ENCODE measurements at regions not wholly inside any gene's neighbourhood (a gene's known extent, or its start where the extent isn't known, plus 50 kb on each side); places are given as distances from the start of the nearest gene placed in this dataset.

GRCh38 chr20:55010761-55011160 is 535.4 kb downstream of the DOK5 start:
- Histone ChIP-seq H3K27ac (no peak overlapping the region), H3K9me3 (no peaks in the 10 kb centered on the region), H3K36me3 (no peaks in the 10 kb centered on the region), H3K4me1 (no peaks in the 10 kb centered on the region), H3K4me3 (no peak overlapping the region), H3K27me3 (no peaks in the 10 kb centered on the region)
- no peak for DNase-seq
- TF ChIP-seq POLR2A (IDR thresholded peaks at IDR 0.05) (no peak), CTCF (IDR thresholded peaks at IDR 0.05) (no peak)
- ATAC-seq = no peak
- intact Hi-C loops (cut with DNase I) = no loop called here
- 92 to 99% (median 95%) methylated on average over 1 of the region's 1 CpG for WGBS, 4 donors

- TF ChIP-seq POLR2A (IDR thresholded peaks at IDR 0.05) (no peak), CTCF (IDR thresholded peaks at IDR 0.05) (no peak)
- intact Hi-C loops (cut with DNase I) = no loop called here
- Histone ChIP-seq H3K9me3 (no peaks in the 10 kb centered on the region), H3K27ac (no peak overlapping the region), H3K36me3 (no peaks in the 10 kb centered on the region), H3K27me3 (no peaks in the 10 kb centered on the region), H3K4me1 (peaks cover 0 to 4% (median 0%) of the 10 kb centered on the region in 12 donors), H3K4me3 (no peak overlapping the region)
- DNase-seq (no peak), ATAC-seq (no peak)
- 74 to 87% (median 84%) methylated on average over 2 of the region's 2 CpGs for WGBS, 4 donors
Observed at GRCh38 chr20:55009066-55009465, 533.7 kb downstream of the DOK5 start.

- peak in 3 of 4 donors; percentile 48 to 83 (median 48) for ATAC-seq
- intact Hi-C loops (cut with DNase I) = no loop called here
- no peak for DNase-seq
Observed at GRCh38 chr20:55004044-55004443, 528.7 kb downstream of the DOK5 start.

GRCh38 chr20:54995553-54995952 is 520.2 kb downstream of the DOK5 start:
- H3K36me3 ChIP-seq = no peaks in the 10 kb centered on the region
- TF ChIP-seq CTCF (IDR thresholded peaks at IDR 0.05) = no peak
- no peak for TF ChIP-seq POLR2A (IDR thresholded peaks at IDR 0.05)
- H3K4me1 ChIP-seq = no peaks in the 10 kb centered on the region
- peaks cover 0 to 4% (median 0%) of the 10 kb centered on the region in 12 donors for H3K9me3 ChIP-seq
- DNase-seq (no peak), ATAC-seq (no peak)
- no peak overlapping the region for H3K27ac ChIP-seq
- intact Hi-C loops (cut with DNase I) = no loop called here
- 60 to 64% (median 60%) methylated on average over 5 of the region's 5 CpGs for WGBS, 4 donors
- no peaks in the 10 kb centered on the region for H3K27me3 ChIP-seq
- no peak overlapping the region for H3K4me3 ChIP-seq

More at GRCh38 chr20:55004044-55004443, 528.7 kb downstream of the DOK5 start:
- TF ChIP-seq POLR2A (IDR thresholded peaks at IDR 0.05) (no peak), CTCF (IDR thresholded peaks at IDR 0.05) (peak in 7 of 12 donors; percentile 16 to 45 (median 24))
- H3K4me1 ChIP-seq = peaks cover 0 to 4% (median 0%) of the 10 kb centered on the region in 12 donors
- no peaks in the 10 kb centered on the region for H3K27me3 ChIP-seq
- H3K9me3 ChIP-seq = peaks cover 0 to 4% (median 0%) of the 10 kb centered on the region in 12 donors
- H3K36me3 ChIP-seq = no peaks in the 10 kb centered on the region
- WGBS, 4 donors = 16 to 46% (median 28%) methylated on average over 3 of the region's 3 CpGs
- no peak overlapping the region for H3K4me3 ChIP-seq
- H3K27ac ChIP-seq = no peak overlapping the region
